Loucy (cell line): ENCODE measurements at regions not wholly inside any gene's neighbourhood (a gene's known extent, or its start where the extent isn't known, plus 50 kb on each side); places are given as distances from the start of the nearest gene placed in this dataset.

Experiments
- H2AFZ ChIP-seq: fragments of 200-600 bp; sonication (generic); 2 replicates; pipeline ENCODE4 v1.6.0; 2016; ENCODE audit warnings: antibody characterized with exemption, mild to moderate bottlenecking, low read length, moderate library complexity
- H3F3A ChIP-seq: fragments of 200-600 bp; 2 replicates; pipeline ENCODE4 v1.6.0; 2016; ENCODE audit warnings: antibody characterized with exemption, low read depth, mild to moderate bottlenecking
- H3K27me3 ChIP-seq: fragments of 200-600 bp; sonication (generic); 2 replicates; pipeline ENCODE4 v1.6.1; 2014; ENCODE audit warnings: low read length, mild to moderate bottlenecking; ENCODE audit not compliant: insufficient read depth, poor library complexity, severe bottlenecking
- H3K36me3 ChIP-seq: fragments of 200-600 bp; sonication (generic); 2 replicates; pipeline ENCODE4 v1.6.1; 2016; ENCODE audit warnings: low read length; ENCODE audit not compliant: insufficient read depth
- H3K4me1 ChIP-seq: fragments of 200-600 bp; sonication (generic); 2 replicates; pipeline ENCODE4 v1.5.1; 2014; ENCODE audit warnings: low read length, mild to moderate bottlenecking; ENCODE audit not compliant: insufficient read depth, poor library complexity, severe bottlenecking
- H3K4me2 ChIP-seq: fragments of 200-600 bp; sonication (generic); 2 replicates; pipeline ENCODE4 v1.6.0; 2014; ENCODE audit warnings: antibody characterized with exemption, low read length, low read depth, mild to moderate bottlenecking; ENCODE audit not compliant: poor library complexity, severe bottlenecking
- H3K4me3 ChIP-seq: fragments of 200-600 bp; sonication (generic); 2 replicates; pipeline ENCODE4 v1.5.1; 2014; ENCODE audit warnings: low read length, mild to moderate bottlenecking, mixed read lengths; ENCODE audit not compliant: poor library complexity, severe bottlenecking
- H3K79me2 ChIP-seq: fragments of 200-600 bp; sonication (generic); 2 replicates; pipeline ENCODE4 v1.6.1; 2014; ENCODE audit warnings: low read length; ENCODE audit not compliant: insufficient read depth
- H3K9ac ChIP-seq: fragments of 200-600 bp; sonication (generic); 2 replicates; pipeline ENCODE4 v1.6.0; 2014; ENCODE audit warnings: mild to moderate bottlenecking, low read depth, low read length, moderate library complexity; ENCODE audit not compliant: poor library complexity, severe bottlenecking
- H3K9me2 ChIP-seq: fragments of 200-600 bp; sonication (generic); replicated peaks from 2 replicates; pipeline ENCODE4 v1.6.1; 2016; ENCODE audit warnings: low read depth, low read length, mixed read lengths
- H3K9me3 ChIP-seq: fragments of 200-600 bp; sonication (generic); 2 replicates; pipeline ENCODE4 v1.6.1; 2014; ENCODE audit warnings: mild to moderate bottlenecking, antibody characterized with exemption, low read length, low read depth; ENCODE audit not compliant: insufficient read depth
- H4K20me1 ChIP-seq: fragments of 200-600 bp; sonication (generic); 2 replicates; pipeline ENCODE4 v1.6.0; 2014; ENCODE audit warnings: antibody characterized with exemption, low read length, mild to moderate bottlenecking; ENCODE audit not compliant: insufficient read depth, poor library complexity, severe bottlenecking
- EZH2phosphoT487 ChIP-seq: fragments of 200-600 bp; IDR thresholded peaks from 2 replicates; pipeline ENCODE4 v1.6.1; 2018; ENCODE audit warnings: antibody characterized with exemption, mild to moderate bottlenecking, moderate library complexity, borderline replicate concordance
- TF ChIP-seq, protein P1 (sequence below): fragments of 200-600 bp; sonication (generic); conservative IDR thresholded peaks from 2 replicates; pipeline ENCODE4 v1.5.1; 2014; ENCODE audit warnings: mild to moderate bottlenecking, antibody characterized with exemption, low read length

DNA sequence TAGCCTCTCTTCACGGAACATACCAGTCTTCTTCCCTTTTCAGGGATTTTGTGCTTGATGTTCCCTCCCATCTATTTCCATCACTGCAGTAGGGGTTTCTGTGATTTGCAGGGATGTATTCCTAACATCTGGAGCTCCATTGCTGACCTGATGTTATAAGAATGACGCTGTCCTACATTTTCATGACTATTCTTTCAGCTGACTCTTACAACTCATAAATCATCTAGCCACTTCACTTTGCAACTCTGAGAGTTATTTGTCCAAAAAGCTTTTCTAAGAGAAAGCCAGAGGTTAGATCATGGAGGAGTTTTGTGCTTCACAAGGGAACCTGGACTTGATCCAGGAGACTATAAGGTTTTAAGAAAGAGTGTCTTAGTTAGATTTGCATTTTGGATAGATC is 116.6 kb upstream of the FAR2 start:
- Histone ChIP-seq H3K4me1 (no peaks in the 10 kb centered on the region), H3K4me2 (no peak overlapping the region), H4K20me1 (no peaks in the 10 kb centered on the region), H3K36me3 (no peaks in the 10 kb centered on the region), H3F3A (no peaks in the 10 kb centered on the region), H2AFZ (no peak overlapping the region), H3K9me3 (no peaks in the 10 kb centered on the region), H3K79me2 (no peaks in the 10 kb centered on the region), H3K9me2 (no peaks in the 10 kb centered on the region), H3K27me3 (no peaks in the 10 kb centered on the region), H3K9ac (no peak overlapping the region), H3K4me3 (no peak overlapping the region)
- TF ChIP-seq, protein P1, sequence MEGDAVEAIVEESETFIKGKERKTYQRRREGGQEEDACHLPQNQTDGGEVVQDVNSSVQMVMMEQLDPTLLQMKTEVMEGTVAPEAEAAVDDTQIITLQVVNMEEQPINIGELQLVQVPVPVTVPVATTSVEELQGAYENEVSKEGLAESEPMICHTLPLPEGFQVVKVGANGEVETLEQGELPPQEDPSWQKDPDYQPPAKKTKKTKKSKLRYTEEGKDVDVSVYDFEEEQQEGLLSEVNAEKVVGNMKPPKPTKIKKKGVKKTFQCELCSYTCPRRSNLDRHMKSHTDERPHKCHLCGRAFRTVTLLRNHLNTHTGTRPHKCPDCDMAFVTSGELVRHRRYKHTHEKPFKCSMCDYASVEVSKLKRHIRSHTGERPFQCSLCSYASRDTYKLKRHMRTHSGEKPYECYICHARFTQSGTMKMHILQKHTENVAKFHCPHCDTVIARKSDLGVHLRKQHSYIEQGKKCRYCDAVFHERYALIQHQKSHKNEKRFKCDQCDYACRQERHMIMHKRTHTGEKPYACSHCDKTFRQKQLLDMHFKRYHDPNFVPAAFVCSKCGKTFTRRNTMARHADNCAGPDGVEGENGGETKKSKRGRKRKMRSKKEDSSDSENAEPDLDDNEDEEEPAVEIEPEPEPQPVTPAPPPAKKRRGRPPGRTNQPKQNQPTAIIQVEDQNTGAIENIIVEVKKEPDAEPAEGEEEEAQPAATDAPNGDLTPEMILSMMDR: no peak
- TF ChIP-seq EZH2phosphoT487: no peak

DNA sequence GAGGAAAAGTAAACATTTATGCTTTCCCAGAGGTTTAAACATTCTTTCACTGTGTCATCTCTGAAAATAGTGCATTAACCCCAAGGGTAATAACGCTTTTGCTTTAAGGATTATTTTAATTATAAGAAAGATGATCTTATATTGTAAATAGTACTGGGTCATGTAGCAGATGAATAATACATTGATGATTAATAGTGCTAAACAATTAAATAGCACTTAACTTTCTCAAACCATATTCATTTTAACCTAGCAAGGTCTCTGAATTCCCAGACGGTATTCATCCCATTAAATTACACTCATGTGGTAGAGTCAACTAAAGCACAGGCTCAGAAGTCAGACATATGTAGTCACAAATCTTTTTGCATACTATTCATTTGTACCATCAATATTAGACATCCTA is 115.6 kb upstream of the FAR2 start:
- Histone ChIP-seq H3K36me3 (no peaks in the 10 kb centered on the region), H3K9me2 (no peaks in the 10 kb centered on the region), H3K79me2 (no peaks in the 10 kb centered on the region), H3K9me3 (no peaks in the 10 kb centered on the region), H3K4me3 (no peak overlapping the region), H3K27me3 (no peaks in the 10 kb centered on the region), H2AFZ (no peak overlapping the region), H3K9ac (no peak overlapping the region), H4K20me1 (no peaks in the 10 kb centered on the region), H3K4me1 (no peaks in the 10 kb centered on the region), H3F3A (no peaks in the 10 kb centered on the region), H3K4me2 (no peak overlapping the region)
- TF ChIP-seq, protein P1: no peak
- TF ChIP-seq EZH2phosphoT487: no peak

GRCh38 chr12:29035112-29035511 is 114.0 kb upstream of the FAR2 start:
- no peak overlapping the region for H3K9ac ChIP-seq
- no peak overlapping the region for H2AFZ ChIP-seq
- H3K4me3 ChIP-seq: no peak overlapping the region
- H3K79me2 ChIP-seq: no peaks in the 10 kb centered on the region
- no peaks in the 10 kb centered on the region for H3K27me3 ChIP-seq
- no peak for TF ChIP-seq EZH2phosphoT487
- TF ChIP-seq, protein P1: no peak
- no peaks in the 10 kb centered on the region for H3F3A ChIP-seq
- H3K9me3 ChIP-seq: no peaks in the 10 kb centered on the region
- H3K4me2 ChIP-seq: no peak overlapping the region
- peaks cover 3% of the 10 kb centered on the region for H3K4me1 ChIP-seq
- H4K20me1 ChIP-seq: no peaks in the 10 kb centered on the region
- H3K9me2 ChIP-seq: no peaks in the 10 kb centered on the region
- no peaks in the 10 kb centered on the region for H3K36me3 ChIP-seq
